ENCODE measurements at regions not wholly inside any gene's neighbourhood (a gene's known extent, or its start where the extent isn't known, plus 50 kb on each side); places are given as distances from the start of the nearest gene placed in this dataset.

DNA sequence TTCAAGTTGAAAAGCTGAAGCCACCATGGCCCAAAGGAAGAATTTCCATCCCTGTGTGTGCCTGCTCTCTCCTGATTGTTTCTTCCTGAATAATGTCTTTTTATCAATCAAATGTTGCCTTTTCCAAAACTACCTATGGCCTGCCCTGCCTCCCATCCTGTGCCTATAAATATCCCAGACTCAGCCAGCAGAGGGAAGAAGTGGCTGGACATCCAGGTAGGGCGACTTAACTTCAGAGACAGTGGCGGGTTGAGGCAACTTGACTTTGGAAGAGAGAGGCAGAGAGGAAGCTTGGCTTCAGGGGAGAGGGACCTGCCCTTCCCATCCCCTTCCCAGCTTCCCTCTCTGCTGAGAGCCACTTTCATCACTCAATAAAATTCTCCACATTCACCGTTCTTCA lies 133.0 kb downstream of the LCA5 start:
- no peak for TF ChIP-seq TAF1 (IDR thresholded peaks at IDR 0.05; ENCODE audit: borderline replicate concordance, insufficient read depth, low read length)
- TF ChIP-seq REST (IDR thresholded peaks at IDR 0.05; ENCODE audit: insufficient read depth in 1 of 2, low read depth in 2 of 2, low read length in 2 of 2) = no peak
- TF ChIP-seq POLR2AphosphoS5 (IDR thresholded peaks at IDR 0.05; ENCODE audit: low read depth, low read length) = no peak
- TF ChIP-seq FOXP2 (optimal IDR thresholded peaks at IDR 0.05; ENCODE audit: borderline replicate concordance, extremely low read depth, extremely low read length, insufficient read depth) = no peak
- TF ChIP-seq SIN3A (IDR thresholded peaks at IDR 0.05; ENCODE audit: borderline replicate concordance, insufficient read depth, low read length) = no peak

DNA sequence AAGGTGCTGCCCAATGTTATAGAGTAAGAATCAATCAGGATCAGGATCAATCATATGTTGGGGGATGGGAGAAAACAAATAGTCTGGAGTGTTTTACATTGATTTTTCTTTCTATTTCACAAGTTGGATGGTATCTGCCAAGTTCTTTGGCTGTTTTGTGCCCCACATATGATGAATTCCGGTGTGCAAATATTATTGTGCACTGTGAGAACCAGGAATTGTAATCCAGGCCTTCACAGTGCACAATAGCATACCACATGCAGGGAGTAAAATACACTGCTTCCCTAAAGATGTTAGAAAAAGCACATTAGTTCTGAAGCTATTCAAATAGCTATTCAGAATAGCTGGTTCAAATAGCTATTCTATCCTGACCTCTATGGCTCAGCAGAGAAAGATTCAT lies 133.7 kb downstream of the LCA5 start:
- no peak for TF ChIP-seq POLR2AphosphoS5 (IDR thresholded peaks at IDR 0.05; ENCODE audit: low read depth, low read length)
- no peak for TF ChIP-seq FOXP2 (optimal IDR thresholded peaks at IDR 0.05; ENCODE audit: borderline replicate concordance, extremely low read depth, extremely low read length, insufficient read depth)
- no peak for TF ChIP-seq REST (IDR thresholded peaks at IDR 0.05; ENCODE audit: insufficient read depth in 1 of 2, low read depth in 2 of 2, low read length in 2 of 2)
- no peak for TF ChIP-seq TAF1 (IDR thresholded peaks at IDR 0.05; ENCODE audit: borderline replicate concordance, insufficient read depth, low read length)
- TF ChIP-seq SIN3A (IDR thresholded peaks at IDR 0.05; ENCODE audit: borderline replicate concordance, insufficient read depth, low read length) = no peak

- TF ChIP-seq REST (IDR thresholded peaks at IDR 0.05; ENCODE audit: insufficient read depth in 1 of 2, low read depth in 2 of 2, low read length in 2 of 2) (no peak), FOXP2 (optimal IDR thresholded peaks at IDR 0.05; ENCODE audit: borderline replicate concordance, extremely low read depth, extremely low read length, insufficient read depth) (no peak), SIN3A (IDR thresholded peaks at IDR 0.05; ENCODE audit: borderline replicate concordance, insufficient read depth, low read length) (no peak), TAF1 (IDR thresholded peaks at IDR 0.05; ENCODE audit: borderline replicate concordance, insufficient read depth, low read length) (no peak), POLR2AphosphoS5 (IDR thresholded peaks at IDR 0.05; ENCODE audit: low read depth, low read length) (no peak)
Measured at GRCh38 chr6:79403086-79403485, 134.1 kb downstream of the LCA5 start.

- TF ChIP-seq POLR2AphosphoS5 (IDR thresholded peaks at IDR 0.05; ENCODE audit: low read depth, low read length) = no peak
- TF ChIP-seq FOXP2 (optimal IDR thresholded peaks at IDR 0.05; ENCODE audit: borderline replicate concordance, extremely low read depth, extremely low read length, insufficient read depth) = no peak
- no peak for TF ChIP-seq SIN3A (IDR thresholded peaks at IDR 0.05; ENCODE audit: borderline replicate concordance, insufficient read depth, low read length)
- no peak for TF ChIP-seq TAF1 (IDR thresholded peaks at IDR 0.05; ENCODE audit: borderline replicate concordance, insufficient read depth, low read length)
- no peak for TF ChIP-seq REST (IDR thresholded peaks at IDR 0.05; ENCODE audit: insufficient read depth in 1 of 2, low read depth in 2 of 2, low read length in 2 of 2)
Measured at GRCh38 chr6:79399499-79399898, 137.7 kb downstream of the LCA5 start.

DNA sequence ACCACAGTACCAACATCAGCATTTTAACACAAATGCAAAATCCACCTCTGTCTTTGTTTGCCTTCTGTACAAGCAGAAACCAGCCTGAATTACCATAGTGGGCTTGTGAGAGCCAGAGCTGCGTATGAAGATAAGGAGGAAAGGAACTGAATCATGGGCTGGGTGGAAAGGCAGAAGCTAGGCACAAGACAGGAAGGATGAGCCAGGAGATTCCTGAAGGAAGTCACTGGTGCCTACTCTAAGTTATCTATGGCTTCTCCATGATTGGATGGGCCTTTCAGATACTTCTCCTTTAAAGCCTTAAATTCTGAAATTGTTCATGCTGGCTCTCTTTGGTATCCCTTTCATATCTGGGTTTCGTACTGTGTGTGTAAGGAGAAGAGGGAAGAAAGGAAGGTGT lies 140.6 kb downstream of the LCA5 start:
- TF ChIP-seq TAF1 (IDR thresholded peaks at IDR 0.05; ENCODE audit: borderline replicate concordance, insufficient read depth, low read length) = no peak
- no peak for TF ChIP-seq FOXP2 (optimal IDR thresholded peaks at IDR 0.05; ENCODE audit: borderline replicate concordance, extremely low read depth, extremely low read length, insufficient read depth)
- TF ChIP-seq SIN3A (IDR thresholded peaks at IDR 0.05; ENCODE audit: borderline replicate concordance, insufficient read depth, low read length) = no peak
- no peak for TF ChIP-seq REST (IDR thresholded peaks at IDR 0.05; ENCODE audit: insufficient read depth in 1 of 2, low read depth in 2 of 2, low read length in 2 of 2)
- TF ChIP-seq POLR2AphosphoS5 (IDR thresholded peaks at IDR 0.05; ENCODE audit: low read depth, low read length) = no peak

All from PFSK-1 (cell line).